HFF-Myc (cell line): ENCODE measurements at regions not wholly inside any gene's neighbourhood (a gene's known extent, or its start where the extent isn't known, plus 50 kb on each side); places are given as distances from the start of the nearest gene placed in this dataset.

ENCODE experiments used
- DNase-seq: peaks from one replicate; pipeline ENCODE4 v3.0.0-alpha.2; 2011; ENCODE audit warnings: low read depth; ENCODE audit errors: extremely low read depth
- H3K4me3 ChIP-seq: replicated peaks from 2 replicates; pipeline ENCODE4 v1.5.1; 2011; ENCODE audit warnings: low read depth, mild to moderate bottlenecking, control low read depth, low read length
- CTCF ChIP-seq: IDR thresholded peaks from 2 replicates; pipeline ENCODE4 v1.5.1; 2012; ENCODE audit warnings: mild to moderate bottlenecking, low read depth, low read length, control low read depth; ENCODE audit errors: missing control alignments

- TF ChIP-seq CTCF: no peak
- H3K4me3 ChIP-seq: no peak overlapping the region
- no peak for DNase-seq
Observed at GRCh38 chr20:46823753-46824152, 70.9 kb upstream of the EYA2 start.

- no peak overlapping the region for H3K4me3 ChIP-seq
- DNase-seq: no peak
- TF ChIP-seq CTCF: no peak
Observed at GRCh38 chr20:46826343-46826984, 68.2 kb upstream of the EYA2 start.

GRCh38 chr20:46827718-46828458, 66.8 kb upstream of the EYA2 start:
- DNase-seq: no peak
- TF ChIP-seq CTCF: no peak
- no peak overlapping the region for H3K4me3 ChIP-seq

- H3K4me3 ChIP-seq: no peak overlapping the region
- TF ChIP-seq CTCF: no peak
- DNase-seq: no peak
Observed at GRCh38 chr20:46828471-46828870, 66.2 kb upstream of the EYA2 start.

- TF ChIP-seq CTCF: no peak
- H3K4me3 ChIP-seq: no peak overlapping the region
Observed at GRCh38 chr20:46830886-46831632, 63.6 kb upstream of the EYA2 start.

GRCh38 chr20:46831633-46832011, 63.0 kb upstream of the EYA2 start:
- no peak for DNase-seq
- H3K4me3 ChIP-seq: no peak overlapping the region
- no peak for TF ChIP-seq CTCF

More at GRCh38 chr20:46830886-46831632, 63.6 kb upstream of the EYA2 start:
- DNase-seq: no peak
